ENCODE measurements at regions not wholly inside any gene's neighbourhood (a gene's known extent, or its start where the extent isn't known, plus 50 kb on each side); places are given as distances from the start of the nearest gene placed in this dataset.

- Mint-ChIP-seq H3K4me3 (no peak overlapping the region), H3K9me3 (no peaks in the 10 kb centered on the region), H3K4me1 (peaks cover 5 to 7% of the 10 kb centered on the region in 2 experiments; a peak in 3 of 4 replicates), H3K27me3 (ENCODE audit: low read depth) (no peaks in the 10 kb centered on the region), H3K36me3 (ENCODE audit: insufficient read depth in 1 of 3, low read depth in 3 of 3) (no peaks in the 10 kb centered on the region), H3K27ac (no peak overlapping the region)
- H2BK120ac ChIP-seq (ENCODE audit: low read depth, low read length, poor library complexity, severe bottlenecking): no peak overlapping the region
- no peaks in the 10 kb centered on the region for H3K23me2 ChIP-seq (ENCODE audit: insufficient read length, low read depth, low read length, poor library complexity, severe bottlenecking)
- H3K4ac ChIP-seq (ENCODE audit: low read depth, low read length): no peak overlapping the region
- no peak overlapping the region for H3K23ac ChIP-seq (ENCODE audit: insufficient read length, low read depth, low read length)
- H3K27ac ChIP-seq (ENCODE audit: insufficient read length, low read depth, low read length): no peak overlapping the region
- H2BK12ac ChIP-seq (ENCODE audit: insufficient read length, low read depth, low read length): no peak overlapping the region
- no peaks in the 10 kb centered on the region for H3K4me1 ChIP-seq (ENCODE audit: insufficient read depth, low read length)
- H4K20me1 ChIP-seq (ENCODE audit: control insufficient read depth, insufficient read depth, insufficient read length): no peaks in the 10 kb centered on the region
- no peak for DNase-seq
- H4K91ac ChIP-seq (ENCODE audit: insufficient read length, low read depth, low read length): no peak overlapping the region
- no peaks in the 10 kb centered on the region for H3K79me2 ChIP-seq (ENCODE audit: insufficient read depth, low read length)
- no peak for TF ChIP-seq CTCF (conservative IDR thresholded peaks at IDR 0.05)
- H2AK5ac ChIP-seq (ENCODE audit: insufficient read length, low read length): no peak overlapping the region
- no peak overlapping the region for H4K5ac ChIP-seq (ENCODE audit: insufficient read length, low read depth, low read length)
- no peak overlapping the region for H4K8ac ChIP-seq (replicated peaks; ENCODE audit: insufficient read length, low read depth, low read length)
- H3K9ac ChIP-seq (ENCODE audit: extremely low read depth, insufficient read length, low read length): no peak overlapping the region
- H3K56ac ChIP-seq (ENCODE audit: insufficient read length, low read depth, low read length): no peak overlapping the region
- H3K27me3 ChIP-seq (ENCODE audit: insufficient read depth, low read length): no peaks in the 10 kb centered on the region
- H2BK5ac ChIP-seq (ENCODE audit: insufficient read length, low read length): no peak overlapping the region
- no peak overlapping the region for H3T11ph ChIP-seq (ENCODE audit: low read length)
- WGBS (ENCODE audit: extremely low coverage, insufficient read length, low lambda C conversion rate): no CpG with 5 or more reads among the region's 7 CpGs
- no peaks in the 10 kb centered on the region for H3K9me3 ChIP-seq (ENCODE audit: control insufficient read depth, low read depth, low read length)
- H2BK15ac ChIP-seq (ENCODE audit: low read depth, low read length): no peak overlapping the region
- no peak overlapping the region for H3K14ac ChIP-seq (ENCODE audit: insufficient read depth, low read length)
- H3K18ac ChIP-seq (ENCODE audit: insufficient read length, low read depth, low read length): no peak overlapping the region
- no peak overlapping the region for H3K4me2 ChIP-seq (ENCODE audit: insufficient read depth, insufficient read length, low read length)
- no peak overlapping the region for H2BK20ac ChIP-seq (ENCODE audit: low read depth, low read length, poor library complexity, severe bottlenecking)
- no peak overlapping the region for H2AFZ ChIP-seq (ENCODE audit: low read length)
- H3K79me1 ChIP-seq (ENCODE audit: insufficient read depth, low read depth, low read length, poor library complexity, severe bottlenecking): no peaks in the 10 kb centered on the region
These were observed 173.9 kb downstream of the EPM2A start for GRCh38 chr6:145561095-145562072.

Measured in H9 (cell line).